SHP77 (cell line): ENCODE measurements at regions not wholly inside any gene's neighbourhood (a gene's known extent, or its start where the extent isn't known, plus 50 kb on each side); places are given as distances from the start of the nearest gene placed in this dataset.
A peak's percentile ranks its signal among the peaks of the same experiment; 100 is the strongest.
"Not testable (repeated sequence)": the region's sequence is repeated elsewhere in the genome, so short reads cannot be mapped to it uniquely, and the experiment has no call there.

ENCODE experiments used
- DNase-seq, 2 experiments: peaks; one replicate each; lab custom pipeline; 2025; lab: John Stamatoyannopoulos, UW

GRCh38 chr9:29212397-29213387, 1639.4 kb upstream of the C9orf72 start:
- peak in 1 of 2 experiments; percentile 22 for DNase-seq

GRCh38 chr9:29213417-29214153, 1640.3 kb upstream of the C9orf72 start, which contains the start of gene LINGO2:
TSS of gene LINGO2 (minus strand) at chr9:29213601.
- peak; percentile 39 to 56 for DNase-seq

GRCh38 chr9:29214154-29214689, 1640.9 kb upstream of the C9orf72 start:
- DNase-seq: peak; percentile 45 to 77

GRCh38 chr9:29214690-29215253, 1641.5 kb upstream of the C9orf72 start:
- no peak for DNase-seq

GRCh38 chr9:29217966-29218365, 1644.7 kb upstream of the C9orf72 start:
- DNase-seq: no peak

DNA sequence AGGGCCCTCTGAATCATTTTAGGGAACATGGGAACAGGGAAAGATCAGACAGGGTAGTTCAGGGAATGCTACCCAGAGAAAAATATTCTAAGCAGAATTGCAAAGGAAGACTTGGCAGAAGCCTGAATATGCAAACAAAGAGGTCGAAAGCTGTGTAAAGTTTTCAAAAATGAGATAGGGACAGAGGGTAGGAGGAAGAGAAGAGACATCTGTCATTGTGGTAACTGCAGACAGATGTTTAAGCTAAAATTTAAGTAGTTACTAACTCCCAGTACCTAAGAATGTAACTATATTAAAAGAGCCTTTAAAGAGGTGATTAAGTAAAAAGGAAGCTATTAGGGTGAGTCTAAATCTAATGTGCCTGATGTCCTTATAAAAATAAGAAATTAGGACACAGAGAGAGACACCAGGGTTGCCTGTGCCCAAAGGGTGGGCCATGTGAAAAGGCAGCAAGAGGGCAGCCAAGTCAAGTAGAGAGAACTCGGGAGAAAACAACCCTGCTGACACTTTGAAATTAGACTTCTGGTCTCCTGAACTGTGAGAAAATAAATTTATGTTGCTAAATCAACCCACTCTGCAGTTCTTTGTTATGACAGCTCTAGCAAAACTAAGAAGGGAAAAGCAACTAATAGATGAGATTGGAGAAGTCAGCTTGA, 1647.4 kb upstream of the C9orf72 start:
- no peak for DNase-seq

DNA sequence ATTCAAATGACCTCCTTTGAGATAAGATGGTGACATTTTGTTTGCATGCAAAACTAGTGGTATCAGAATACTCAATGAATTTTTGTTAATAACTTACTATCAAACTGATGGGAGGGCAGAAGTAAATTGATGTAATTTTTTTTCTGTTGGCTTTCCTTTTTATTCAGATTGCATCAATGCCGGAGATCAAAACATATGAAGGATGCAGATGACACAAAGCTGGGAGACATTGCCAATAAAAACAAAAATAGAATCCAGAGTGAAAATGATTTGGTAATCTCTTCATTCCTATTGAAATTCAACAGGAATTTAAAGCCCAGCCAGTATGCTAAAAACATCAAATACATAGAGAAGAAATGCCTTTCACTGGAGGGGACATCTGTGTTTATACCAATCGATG, 1655.3 kb upstream of the C9orf72 start:
- no peak for DNase-seq

DNA sequence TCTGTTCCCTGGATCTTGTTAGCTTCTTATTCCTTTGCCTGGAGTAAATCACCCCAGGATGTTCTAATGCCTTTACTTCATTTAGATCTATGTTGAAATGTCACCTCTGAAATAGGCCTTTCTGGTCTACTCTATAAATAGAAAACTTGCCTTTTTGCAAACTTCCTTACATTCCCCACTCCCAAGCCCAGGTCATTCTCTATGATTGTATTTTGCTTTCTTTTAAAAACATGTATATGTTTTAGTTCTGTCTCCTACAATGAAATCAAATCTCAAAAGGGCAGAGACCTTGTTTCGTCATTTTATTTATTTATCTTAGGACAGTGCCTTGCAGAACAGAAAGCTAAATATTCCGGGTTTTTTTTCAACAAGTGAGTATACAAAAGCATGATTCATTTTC, 1657.7 kb upstream of the C9orf72 start:
- DNase-seq: no peak

GRCh38 chr9:29233193-29233592, 1659.9 kb upstream of the C9orf72 start:
- DNase-seq: no peak

GRCh38 chr9:29241320-29241719, 1668.0 kb upstream of the C9orf72 start:
- no peak for DNase-seq

DNA sequence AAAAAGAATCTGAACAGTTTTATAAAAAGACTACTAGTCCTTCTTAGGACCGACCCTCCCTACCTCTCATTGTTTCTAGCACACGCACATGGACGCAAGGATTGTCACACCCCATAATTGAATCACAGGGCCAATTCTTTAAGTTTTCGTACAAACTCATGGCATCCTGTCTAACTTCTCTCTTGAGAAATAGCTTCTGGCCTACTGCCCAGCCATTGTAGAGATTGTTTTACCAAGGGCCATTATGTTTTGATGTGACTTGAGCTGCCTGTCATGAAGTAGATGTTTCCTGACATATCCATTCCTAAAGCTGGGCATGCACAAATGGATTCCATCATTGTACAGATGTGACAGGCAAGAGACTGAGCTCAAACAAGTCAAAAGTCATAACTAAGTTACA, 1672.1 kb upstream of the C9orf72 start:
- no peak for DNase-seq

DNA sequence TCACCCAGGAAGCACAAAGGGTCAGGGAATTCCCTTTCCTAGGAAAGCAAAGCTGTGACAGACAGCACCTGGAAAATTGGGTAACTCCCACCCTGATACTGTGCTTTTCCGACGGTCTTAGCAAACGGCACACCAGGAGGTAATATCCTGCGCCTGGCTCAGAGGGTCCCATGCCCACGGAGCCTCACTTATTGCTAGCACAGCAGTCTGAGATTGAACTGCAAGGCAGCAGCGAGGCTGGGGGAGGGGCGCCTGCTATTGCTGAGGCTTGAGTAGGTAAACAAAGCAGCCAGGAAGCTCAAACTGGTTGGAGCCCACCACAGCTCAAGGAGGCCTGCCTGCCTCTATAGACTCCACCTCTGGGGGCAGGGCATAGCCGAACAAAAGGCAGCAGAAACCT, 1697.1 kb upstream of the C9orf72 start:
- not testable (repeated sequence) for DNase-seq

DNA sequence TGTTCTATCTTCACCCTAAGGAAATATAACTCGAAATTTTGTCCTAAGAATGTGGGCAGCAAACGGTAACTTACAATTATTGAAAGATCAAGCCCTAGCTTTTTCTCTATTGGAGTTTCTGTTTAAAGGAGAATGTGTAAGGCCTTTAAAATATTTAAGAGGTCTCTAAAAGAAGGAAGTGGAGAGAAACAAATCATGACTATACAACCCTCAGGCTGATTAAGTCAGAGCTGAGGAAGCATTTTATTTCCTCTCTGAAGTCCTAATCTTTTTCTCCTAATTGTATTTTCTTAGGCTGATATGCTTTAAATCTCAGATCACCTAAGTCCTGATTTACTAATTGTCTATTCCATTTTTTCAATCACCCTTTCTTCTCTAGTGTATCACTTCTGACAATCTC, 1708.8 kb upstream of the C9orf72 start:
- no peak for DNase-seq

- no peak for DNase-seq
Observed at GRCh38 chr9:29285818-29286217, 1712.5 kb upstream of the C9orf72 start.

- no peak for DNase-seq
Observed at GRCh38 chr9:29289365-29289764, 1716.1 kb upstream of the C9orf72 start.

- no peak for DNase-seq
Observed at GRCh38 chr9:29290516-29290915, 1717.2 kb upstream of the C9orf72 start.

- no peak for DNase-seq
Observed at GRCh38 chr9:29297592-29297991, 1724.3 kb upstream of the C9orf72 start.

- DNase-seq: no peak
Observed at GRCh38 chr9:29311221-29311620, 1737.9 kb upstream of the C9orf72 start.

- DNase-seq: no peak
Observed at GRCh38 chr9:29312327-29312726, 1739.0 kb upstream of the C9orf72 start.

DNA sequence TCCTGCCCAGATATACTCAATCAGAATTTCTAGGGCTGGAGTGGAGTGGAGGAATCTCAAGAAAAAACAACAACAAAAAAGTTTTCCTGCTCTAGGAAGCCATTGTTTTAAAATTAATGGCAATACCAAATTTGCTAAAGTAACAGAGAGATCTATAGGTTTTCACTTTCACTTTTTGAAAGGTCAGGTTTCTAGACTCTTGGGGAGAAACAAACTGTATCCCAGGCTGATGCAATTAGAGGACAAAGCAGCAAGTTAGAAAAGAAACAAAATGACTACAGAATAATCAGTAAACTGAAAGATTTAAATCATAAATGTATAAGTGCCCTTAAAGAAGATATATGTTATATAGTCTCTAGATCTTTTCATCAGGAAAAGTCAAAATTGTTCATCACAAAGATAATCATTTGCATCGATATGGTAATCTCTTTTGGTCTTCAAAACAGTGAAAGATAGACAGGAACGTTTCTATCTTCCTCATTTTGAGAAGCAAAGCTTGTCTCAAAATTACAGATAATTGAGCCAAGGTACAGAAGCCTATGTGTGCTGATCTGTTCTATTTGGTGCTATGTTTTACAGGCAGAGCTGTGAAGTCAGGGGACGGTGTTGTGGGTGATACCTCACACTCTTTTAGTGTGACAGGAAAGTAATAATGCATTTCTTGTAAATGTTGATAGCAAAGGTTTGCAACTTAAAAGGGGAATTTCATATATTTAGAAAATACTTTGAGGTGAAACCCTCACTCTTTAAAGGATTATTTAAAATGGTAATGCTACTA, 1746.6 kb upstream of the C9orf72 start:
- no peak for DNase-seq

GRCh38 chr9:29322240-29322639, 1749.0 kb upstream of the C9orf72 start:
- no peak for DNase-seq
